ENCODE measurements at regions not wholly inside any gene's neighbourhood (a gene's known extent, or its start where the extent isn't known, plus 50 kb on each side); places are given as distances from the start of the nearest gene placed in this dataset.

DNA sequence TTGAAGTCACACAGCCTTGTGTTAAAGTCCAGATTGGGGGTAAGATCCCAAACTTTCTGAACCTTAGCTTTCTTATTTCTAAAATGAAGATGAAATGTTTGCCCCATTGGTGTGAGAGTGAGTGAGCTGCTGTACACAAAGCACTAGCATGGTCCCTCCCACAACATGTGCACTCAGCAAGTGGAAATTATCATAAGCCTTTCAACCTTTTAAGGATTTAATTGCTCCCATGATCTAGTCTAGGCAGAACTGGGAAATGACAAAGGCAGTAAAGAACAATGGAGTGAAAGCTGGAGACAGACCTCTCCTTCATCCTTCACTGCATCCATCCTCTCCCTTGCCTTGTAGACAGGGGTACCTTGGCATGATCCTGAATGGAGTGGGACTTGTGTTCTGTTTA is 76.0 kb upstream of the GPR12 start:
- no peaks in the 10 kb centered on the region for H3K36me3 ChIP-seq
- no peak for DNase-seq
- H3K27me3 ChIP-seq = peaks cover 0 to 44% of the 10 kb centered on the region in 2 donors
- intact Hi-C loops (cut with DNase I) = no loop called here
- ATAC-seq = no peak
- H3K27ac ChIP-seq = no peak overlapping the region
- no peaks in the 10 kb centered on the region for H3K4me1 ChIP-seq
- H3K4me3 ChIP-seq = no peak overlapping the region
- TF ChIP-seq, protein P1, sequence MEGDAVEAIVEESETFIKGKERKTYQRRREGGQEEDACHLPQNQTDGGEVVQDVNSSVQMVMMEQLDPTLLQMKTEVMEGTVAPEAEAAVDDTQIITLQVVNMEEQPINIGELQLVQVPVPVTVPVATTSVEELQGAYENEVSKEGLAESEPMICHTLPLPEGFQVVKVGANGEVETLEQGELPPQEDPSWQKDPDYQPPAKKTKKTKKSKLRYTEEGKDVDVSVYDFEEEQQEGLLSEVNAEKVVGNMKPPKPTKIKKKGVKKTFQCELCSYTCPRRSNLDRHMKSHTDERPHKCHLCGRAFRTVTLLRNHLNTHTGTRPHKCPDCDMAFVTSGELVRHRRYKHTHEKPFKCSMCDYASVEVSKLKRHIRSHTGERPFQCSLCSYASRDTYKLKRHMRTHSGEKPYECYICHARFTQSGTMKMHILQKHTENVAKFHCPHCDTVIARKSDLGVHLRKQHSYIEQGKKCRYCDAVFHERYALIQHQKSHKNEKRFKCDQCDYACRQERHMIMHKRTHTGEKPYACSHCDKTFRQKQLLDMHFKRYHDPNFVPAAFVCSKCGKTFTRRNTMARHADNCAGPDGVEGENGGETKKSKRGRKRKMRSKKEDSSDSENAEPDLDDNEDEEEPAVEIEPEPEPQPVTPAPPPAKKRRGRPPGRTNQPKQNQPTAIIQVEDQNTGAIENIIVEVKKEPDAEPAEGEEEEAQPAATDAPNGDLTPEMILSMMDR (IDR thresholded peaks at IDR 0.05) = no peak
- H3K9me3 ChIP-seq = no peaks in the 10 kb centered on the region

DNA sequence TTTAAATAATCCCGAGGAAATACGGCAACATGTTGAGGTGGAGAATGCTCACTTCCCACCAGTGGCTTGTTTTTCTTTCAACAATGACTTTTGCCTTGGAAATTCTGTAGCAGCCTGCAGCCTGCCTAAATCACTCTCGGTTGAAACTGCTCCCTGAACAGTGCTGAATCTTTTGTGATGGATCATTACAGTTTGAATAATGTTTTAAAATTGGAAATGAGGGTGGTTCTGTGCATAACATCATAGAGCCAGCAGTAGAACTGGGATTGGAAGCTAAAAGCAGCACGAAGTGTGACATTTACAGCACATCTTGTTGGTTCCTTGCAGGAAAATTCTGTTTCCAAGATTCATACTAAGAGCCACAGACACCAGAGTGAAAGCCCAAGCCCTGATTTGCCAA is 74.1 kb upstream of the GPR12 start:
- TF ChIP-seq, protein P1 (IDR thresholded peaks at IDR 0.05) = no peak
- H3K4me3 ChIP-seq = no peak overlapping the region
- DNase-seq (no peak), ATAC-seq (no peak)
- no peak overlapping the region for H3K27ac ChIP-seq
- no peaks in the 10 kb centered on the region for H3K9me3 ChIP-seq
- intact Hi-C loops (cut with DNase I) = no loop called here
- no peaks in the 10 kb centered on the region for H3K4me1 ChIP-seq
- peaks cover 0 to 38% of the 10 kb centered on the region in 2 donors for H3K27me3 ChIP-seq
- H3K36me3 ChIP-seq = no peaks in the 10 kb centered on the region

DNA sequence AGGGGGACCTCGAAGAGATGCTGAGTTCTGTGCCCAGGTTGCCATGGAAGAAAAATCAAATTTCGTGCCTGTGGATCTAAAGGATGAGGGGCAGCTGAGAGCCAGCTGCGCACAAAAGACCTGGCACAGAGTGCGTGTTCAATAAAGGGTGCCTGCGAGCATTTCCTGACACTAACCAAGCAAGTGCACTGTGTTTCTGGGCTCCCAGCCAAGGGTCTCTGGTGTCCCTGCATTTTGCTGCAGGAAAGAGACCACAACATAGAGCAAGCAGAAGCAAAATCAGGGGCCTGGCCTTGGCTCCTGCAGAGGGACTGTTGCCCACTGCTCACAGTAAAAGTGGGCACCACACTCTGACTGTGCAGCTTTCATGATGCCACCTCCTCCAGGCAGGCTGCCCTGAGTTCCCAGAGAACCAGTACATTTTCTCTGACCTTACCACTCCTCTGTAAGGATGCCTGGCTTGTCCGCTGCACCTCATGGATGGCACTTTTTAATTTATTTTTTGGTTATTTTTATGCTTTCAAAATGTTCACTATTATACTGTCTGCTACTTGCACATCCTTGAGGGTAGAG is 70.8 kb upstream of the GPR12 start:
- H3K27me3 ChIP-seq = peaks cover 0 to 22% of the 10 kb centered on the region in 2 donors
- H3K27ac ChIP-seq = no peak overlapping the region
- no peaks in the 10 kb centered on the region for H3K4me1 ChIP-seq
- no peak for DNase-seq
- H3K36me3 ChIP-seq = no peaks in the 10 kb centered on the region
- no peak for ATAC-seq
- intact Hi-C loops (cut with DNase I) = no loop called here
- TF ChIP-seq, protein P1 (IDR thresholded peaks at IDR 0.05) = no peak
- H3K9me3 ChIP-seq = no peaks in the 10 kb centered on the region
- H3K4me3 ChIP-seq = no peak overlapping the region

DNA sequence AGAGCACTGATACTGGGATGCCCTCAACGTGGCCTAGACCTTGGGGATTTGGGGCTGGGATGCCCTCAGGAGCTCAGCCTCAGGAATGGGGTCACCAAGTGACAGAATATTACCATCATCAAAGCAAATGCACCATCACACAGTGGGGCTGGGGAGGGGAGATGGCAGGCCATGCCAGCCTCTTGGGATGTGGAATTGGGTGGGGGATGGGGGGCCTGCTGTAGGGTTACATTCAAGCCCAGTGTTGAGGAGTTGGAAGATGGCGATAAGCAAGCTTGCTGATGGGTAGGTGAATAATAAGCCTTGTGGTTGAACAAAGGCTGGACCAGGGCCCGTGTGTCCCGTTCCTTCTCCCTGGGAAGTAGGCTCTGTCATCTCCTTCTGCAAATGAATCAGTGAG is 69.1 kb upstream of the GPR12 start:
- peaks cover 0 to 20% of the 10 kb centered on the region in 2 donors for H3K27me3 ChIP-seq
- no peaks in the 10 kb centered on the region for H3K36me3 ChIP-seq
- ATAC-seq (no peak), DNase-seq (no peak)
- no peaks in the 10 kb centered on the region for H3K9me3 ChIP-seq
- no peak overlapping the region for H3K27ac ChIP-seq
- intact Hi-C loops (cut with DNase I) = no loop called here
- no peaks in the 10 kb centered on the region for H3K4me1 ChIP-seq
- no peak overlapping the region for H3K4me3 ChIP-seq
- TF ChIP-seq, protein P1 (IDR thresholded peaks at IDR 0.05) = no peak

DNA sequence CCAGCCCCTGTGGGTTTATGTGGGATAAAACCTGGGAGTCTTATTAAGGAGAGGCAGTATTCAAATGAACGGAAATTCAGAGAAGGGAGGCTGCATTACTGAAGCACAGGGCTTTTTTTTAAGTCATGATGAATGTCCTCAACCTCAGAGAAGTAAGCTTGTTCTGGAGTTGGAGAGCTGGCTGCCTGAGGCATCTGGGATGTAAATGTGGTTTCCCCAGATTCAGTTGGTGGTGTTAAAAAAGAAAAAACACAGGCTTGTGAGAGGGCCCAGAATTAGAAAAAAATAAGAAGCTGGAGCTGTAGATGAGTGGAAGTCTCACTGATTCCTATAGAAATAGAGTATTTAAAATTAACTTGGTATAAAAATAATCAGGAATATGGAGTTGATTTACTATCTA is 64.0 kb upstream of the GPR12 start:
- no peaks in the 10 kb centered on the region for H3K9me3 ChIP-seq
- DNase-seq = no peak
- no peak for ATAC-seq
- H3K27ac ChIP-seq = no peak overlapping the region
- H3K27me3 ChIP-seq = no peaks in the 10 kb centered on the region
- no peaks in the 10 kb centered on the region for H3K36me3 ChIP-seq
- no peak overlapping the region for H3K4me3 ChIP-seq
- intact Hi-C loops (cut with DNase I) = no loop called here
- TF ChIP-seq, protein P1 (IDR thresholded peaks at IDR 0.05) = no peak
- H3K4me1 ChIP-seq = no peaks in the 10 kb centered on the region
